D721Med (cell line): ENCODE measurements at regions not wholly inside any gene's neighbourhood (a gene's known extent, or its start where the extent isn't known, plus 50 kb on each side); places are given as distances from the start of the nearest gene placed in this dataset.

ENCODE experiments used
- DNase-seq: peaks from one replicate; pipeline ENCODE4 v3.0.0; 2011; ENCODE audit warnings: low spot score; ENCODE audit not compliant: insufficient read length
- FAIRE-seq: peaks from 2 replicates; lab custom pipeline; 2011; peaks lifted over from hg19 to GRCh38; lab: Jason Lieb, UNC
- TF ChIP-seq, protein P1 (sequence below): IDR thresholded peaks from 2 replicates; pipeline ENCODE4 v1.5.1; 2012; ENCODE audit warnings: mild to moderate bottlenecking, control low read depth; ENCODE audit not compliant: insufficient read depth; ENCODE audit errors: missing control alignments

DNA sequence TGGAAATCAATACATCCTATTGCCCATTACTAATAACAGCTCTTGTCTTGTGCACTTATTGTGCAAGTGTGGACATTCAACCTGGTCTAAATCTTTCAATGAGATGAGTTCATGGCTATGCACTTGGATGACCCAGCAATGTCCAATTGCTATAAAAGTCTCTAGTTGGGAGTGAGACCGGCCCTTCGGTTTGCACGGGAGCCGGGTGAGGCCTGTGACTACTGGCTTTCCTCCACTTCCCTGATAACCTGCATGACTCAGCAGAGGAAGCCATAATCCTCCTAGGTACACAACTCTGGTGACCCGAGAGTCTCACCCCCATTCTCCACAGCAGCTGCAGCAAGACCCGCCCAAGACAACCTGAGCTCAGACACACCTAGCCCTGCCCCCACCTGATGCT is 135.9 kb upstream of the PAX6 start:
- TF ChIP-seq, protein P1, sequence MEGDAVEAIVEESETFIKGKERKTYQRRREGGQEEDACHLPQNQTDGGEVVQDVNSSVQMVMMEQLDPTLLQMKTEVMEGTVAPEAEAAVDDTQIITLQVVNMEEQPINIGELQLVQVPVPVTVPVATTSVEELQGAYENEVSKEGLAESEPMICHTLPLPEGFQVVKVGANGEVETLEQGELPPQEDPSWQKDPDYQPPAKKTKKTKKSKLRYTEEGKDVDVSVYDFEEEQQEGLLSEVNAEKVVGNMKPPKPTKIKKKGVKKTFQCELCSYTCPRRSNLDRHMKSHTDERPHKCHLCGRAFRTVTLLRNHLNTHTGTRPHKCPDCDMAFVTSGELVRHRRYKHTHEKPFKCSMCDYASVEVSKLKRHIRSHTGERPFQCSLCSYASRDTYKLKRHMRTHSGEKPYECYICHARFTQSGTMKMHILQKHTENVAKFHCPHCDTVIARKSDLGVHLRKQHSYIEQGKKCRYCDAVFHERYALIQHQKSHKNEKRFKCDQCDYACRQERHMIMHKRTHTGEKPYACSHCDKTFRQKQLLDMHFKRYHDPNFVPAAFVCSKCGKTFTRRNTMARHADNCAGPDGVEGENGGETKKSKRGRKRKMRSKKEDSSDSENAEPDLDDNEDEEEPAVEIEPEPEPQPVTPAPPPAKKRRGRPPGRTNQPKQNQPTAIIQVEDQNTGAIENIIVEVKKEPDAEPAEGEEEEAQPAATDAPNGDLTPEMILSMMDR: no peak
- FAIRE-seq (no peak), DNase-seq (no peak)

DNA sequence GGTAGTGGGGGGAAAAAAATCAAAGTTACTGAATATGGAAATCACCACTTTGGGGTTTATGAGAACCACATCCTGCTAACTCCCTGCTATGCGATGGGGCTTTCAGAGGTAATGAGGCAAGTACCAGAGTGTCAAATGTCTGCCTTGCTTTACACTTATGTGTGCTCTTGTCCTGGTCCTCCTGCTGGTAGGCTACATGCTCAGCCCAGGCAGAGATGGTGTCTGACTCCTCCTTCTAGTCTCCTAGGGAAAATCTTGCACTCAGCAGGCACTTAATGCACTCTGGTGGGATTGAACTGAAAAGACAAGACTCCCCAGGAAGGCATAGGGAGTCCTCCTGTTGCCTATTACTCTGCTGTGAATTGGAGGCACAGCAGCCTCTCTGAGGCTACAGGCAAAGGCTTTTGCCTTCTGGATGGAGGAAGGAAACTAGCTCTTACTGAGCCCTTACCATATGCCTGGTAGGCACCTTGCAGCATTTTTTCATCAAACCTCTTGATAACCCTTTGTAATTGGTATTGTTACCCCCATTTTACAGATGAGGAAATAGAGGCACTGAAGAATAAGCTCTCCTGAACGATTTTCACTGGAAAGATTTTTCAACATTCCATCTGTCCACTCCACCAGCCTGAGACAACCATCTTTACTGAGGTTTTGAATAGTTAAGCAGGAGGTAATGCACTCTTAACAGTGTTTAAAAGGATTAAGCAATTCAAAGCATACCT is 132.1 kb upstream of the PAX6 start:
- no peak for DNase-seq
- TF ChIP-seq, protein P1: no peak
- no peak for FAIRE-seq

DNA sequence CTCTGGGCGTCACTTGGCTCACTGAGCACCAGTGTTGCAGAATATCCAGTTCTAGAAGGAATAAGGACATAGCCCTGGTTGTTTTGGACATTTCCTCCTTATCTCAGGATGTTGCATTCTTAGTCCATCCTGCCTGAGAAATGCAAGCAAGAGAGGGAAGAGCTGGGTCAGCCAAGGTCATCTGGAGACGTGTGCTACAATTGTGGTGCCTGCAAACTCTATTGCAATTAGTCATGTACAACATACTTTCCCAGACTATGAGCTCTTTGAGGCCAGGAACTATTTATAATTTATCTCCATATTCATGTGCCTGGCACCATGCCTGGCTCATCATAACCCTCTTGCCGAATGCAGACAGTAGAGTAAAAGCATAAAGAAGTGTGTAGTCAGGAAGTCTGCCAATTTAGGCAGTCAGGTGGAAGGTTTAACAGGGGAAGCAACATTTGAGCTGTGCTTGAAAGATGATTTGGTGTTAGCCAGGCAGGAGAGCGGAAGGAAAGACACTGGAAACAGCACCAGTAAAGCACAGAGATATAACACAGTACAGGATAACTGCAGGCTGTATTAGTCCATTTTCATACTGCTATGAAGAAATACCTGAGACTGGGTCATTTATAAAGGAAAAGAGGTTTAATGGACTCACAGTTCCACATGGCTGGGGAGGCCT is 129.4 kb upstream of the PAX6 start:
- TF ChIP-seq, protein P1: no peak
- no peak for FAIRE-seq
- DNase-seq: no peak

DNA sequence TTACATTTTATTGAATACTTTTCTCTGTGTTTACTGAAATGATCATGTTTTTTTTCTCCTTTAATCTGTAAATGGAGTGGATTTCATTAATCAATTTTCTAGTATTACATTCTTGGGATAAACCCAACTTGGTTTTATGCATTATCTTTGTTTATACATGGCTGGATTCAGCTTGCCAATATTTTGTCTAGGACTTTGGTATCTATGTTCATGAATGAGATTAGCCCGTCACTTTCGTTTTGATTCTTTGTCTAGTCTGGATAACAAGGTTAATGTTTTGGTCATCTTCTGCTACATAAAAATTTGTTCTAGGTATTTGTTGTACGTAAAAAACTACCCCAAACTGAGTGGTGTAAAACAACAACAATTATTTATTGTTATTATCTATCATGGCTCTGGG is 127.9 kb upstream of the PAX6 start:
- TF ChIP-seq, protein P1: no peak
- no peak for DNase-seq
- no peak for FAIRE-seq

DNA sequence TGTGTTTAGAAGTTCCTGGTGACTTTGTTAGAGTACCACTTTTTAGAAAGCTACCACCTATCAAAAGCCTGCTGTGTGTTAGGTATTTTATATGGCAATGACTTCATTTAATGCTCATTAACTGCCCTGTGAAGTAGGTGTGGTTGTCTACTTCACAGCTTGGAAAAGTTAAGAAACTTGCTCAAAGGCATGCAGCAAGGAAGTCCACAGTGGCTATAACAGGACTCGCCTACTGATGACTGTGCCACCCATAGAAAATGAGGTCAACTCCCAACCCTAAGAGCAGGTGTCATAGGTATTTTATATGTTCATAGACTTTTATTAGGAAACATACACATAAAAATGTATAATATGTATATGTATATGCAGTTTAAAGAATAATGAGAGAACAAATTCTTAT is 125.2 kb upstream of the PAX6 start:
- DNase-seq: no peak
- TF ChIP-seq, protein P1: no peak

DNA sequence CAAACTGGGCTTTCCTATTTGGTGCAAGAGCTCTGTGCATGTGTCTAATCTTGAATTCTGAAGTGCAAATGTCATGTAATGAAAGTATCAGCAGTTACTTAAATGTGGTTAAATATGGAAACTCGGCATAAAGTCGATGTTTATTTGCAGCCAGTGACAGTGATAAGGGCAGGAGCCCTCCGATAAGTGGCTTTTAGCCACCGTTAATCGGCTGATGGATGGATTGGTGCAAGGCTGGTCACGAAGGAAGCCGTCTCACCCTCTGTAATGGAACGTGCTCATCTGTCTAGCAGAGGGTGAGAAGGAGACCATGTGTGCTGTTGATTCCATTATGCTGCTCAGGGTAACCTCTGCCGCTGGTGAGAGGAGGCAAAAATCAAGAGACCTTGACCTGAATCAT is 121.8 kb upstream of the PAX6 start:
- DNase-seq (no peak), FAIRE-seq (no peak)
- TF ChIP-seq, protein P1: no peak

More for the DNA sequence above, 125.2 kb upstream of the PAX6 start:
- FAIRE-seq: no peak

DNA sequence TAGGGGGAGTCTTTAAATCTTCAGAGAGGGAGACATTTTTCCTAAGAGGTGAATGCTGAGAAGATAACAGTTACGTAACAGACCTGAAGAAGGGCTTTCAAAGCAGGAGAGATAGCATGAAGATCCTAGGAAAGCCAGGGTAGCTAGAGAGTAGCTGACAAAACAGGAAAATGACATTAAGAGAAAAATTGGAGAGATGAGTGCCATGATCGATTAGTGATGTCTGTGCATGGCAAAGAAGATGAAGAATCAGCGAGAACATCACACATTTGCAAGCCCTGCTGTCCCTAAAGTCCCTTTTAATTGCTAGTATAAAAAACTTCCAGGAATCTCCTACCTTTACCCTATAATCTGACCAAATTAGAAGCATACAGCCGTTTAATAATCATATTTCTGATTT is 116.9 kb upstream of the PAX6 start:
- FAIRE-seq: no peak
- no peak for DNase-seq
- TF ChIP-seq, protein P1: no peak
